Gastrocnemius medialis (tissue), 4 donors: ENCODE measurements at regions not wholly inside any gene's neighbourhood (a gene's known extent, or its start where the extent isn't known, plus 50 kb on each side); places are given as distances from the start of the nearest gene placed in this dataset.

Source experiments
- ATAC-seq, 2 donors: fragments of 150-250 bp; one replicate each; pipeline ENCODE4 v1.9.1; 2016
- DNase-seq, 2 donors: peaks; one replicate each; pipeline ENCODE4 v3.0.0-alpha.2; 2019
- H3K27ac ChIP-seq, 4 donors: fragments of 200-600 bp; sonication (generic); 1 replicate in 1 of 4; 2 replicates in 3 of 4; pipeline ENCODE4 v1.5.1; 2016 to 2018; ENCODE audit warnings: mild to moderate bottlenecking in 2 of 4, moderate library complexity in 1 of 4
- H3K27me3 ChIP-seq, 3 donors: fragments of 200-600 bp; sonication (generic) in 2 of 3; 1 replicate in 1 of 3; 2 replicates in 2 of 3; pipeline versions ENCODE4 v1.5.1 to v1.6.0; 2016 to 2019; ENCODE audit warnings: mild to moderate bottlenecking in 1 of 3, moderate library complexity in 1 of 3
- H3K36me3 ChIP-seq, 2 donors: fragments of 200-600 bp; sonication (generic) in 1 of 2; one replicate each; pipeline ENCODE4 v1.5.1; 2017 to 2018
- H3K4me1 ChIP-seq, 2 donors: fragments of 200-600 bp; sonication (generic) in 1 of 2; one replicate each; pipeline ENCODE4 v1.5.1; 2016 to 2017; ENCODE audit warnings: mild to moderate bottlenecking in 2 of 2
- H3K4me3 ChIP-seq, 4 donors: fragments of 200-600 bp; sonication (generic) in 3 of 4; 1 replicate in 1 of 4; 2 replicates in 3 of 4; pipeline ENCODE4 v1.5.1; 2016 to 2019; ENCODE audit warnings: mild to moderate bottlenecking in 2 of 4
- H3K9me3 ChIP-seq, 3 donors: fragments of 200-600 bp; sonication (generic) in 2 of 3; 1 replicate in 1 of 3; 2 replicates in 2 of 3; pipeline ENCODE4 v1.5.1; 2016 to 2019
- CTCF ChIP-seq, 5 experiments: fragments of 450-650 bp in 3 of 5; fragments of 200-600 bp in 2 of 5; sonication (generic) in 2 of 5; IDR thresholded peaks in 4 of 5; conservative IDR thresholded peaks in 1 of 5; 1 replicate in 4 of 5; 2 replicates in 1 of 5; pipeline ENCODE4 v1.5.1; 2016 to 2019; ENCODE audit warnings: antibody characterized with exemption in 5 of 5, mild to moderate bottlenecking in 3 of 5, moderate library complexity in 3 of 5
- POLR2A ChIP-seq, 2 donors: fragments of 450-650 bp; IDR thresholded peaks; one replicate each; pipeline ENCODE4 v1.6.1; 2017; ENCODE audit warnings: antibody characterized with exemption in 2 of 2, mild to moderate bottlenecking in 2 of 2, moderate library complexity in 2 of 2
- in situ Hi-C, 4 donors: fragments of 200-750 bp; cut with MboI; loops; one replicate each; pipeline versions ENCODE4 v1.15.0 to v1.8.0; 2017; ENCODE audit warnings: low sequenced_read_pairs in 4 of 4
- intact Hi-C: fragments of 100-400 bp; cut with DNase I; formaldehyde crosslinking; loops from one replicate; pipeline ENCODE4 v1.15.1; 2023; ENCODE audit warnings: low total_unique reads

DNA sequence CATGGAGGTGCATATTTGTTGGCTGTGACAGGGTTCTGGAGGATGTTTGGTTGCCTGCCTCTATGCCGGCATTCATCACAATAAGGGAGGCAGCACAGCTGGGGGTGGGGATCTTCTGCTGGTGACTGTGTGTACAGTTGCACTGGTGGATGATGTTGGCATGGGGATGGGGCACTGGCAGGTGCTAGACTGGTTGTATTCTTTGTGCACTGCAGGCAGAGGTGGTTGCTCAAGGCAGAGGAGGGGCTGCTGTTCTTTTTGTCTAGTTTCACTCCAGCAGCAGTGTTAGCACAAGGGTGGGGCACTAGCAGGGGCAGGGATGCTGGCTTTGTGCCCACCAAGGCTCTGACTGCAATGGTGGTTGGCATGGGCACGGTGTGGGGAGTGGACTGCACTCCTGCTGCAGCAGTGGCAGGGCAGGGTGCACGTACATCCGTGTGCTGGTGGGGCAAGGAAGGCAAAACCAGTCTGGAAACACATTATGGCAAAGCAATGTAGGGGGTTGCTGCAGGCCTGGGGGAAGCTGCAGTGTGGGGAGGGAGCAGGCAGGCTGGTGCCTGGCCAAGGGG, 69.3 kb downstream of the ISOC1 start:
- H3K36me3 ChIP-seq, result no peaks in the 10 kb centered on the region
- in situ Hi-C loops (loop anchor here in 1 of 4 donors (25.0 kb wide), 1 partner anchor 598 kb away; no protein-coding TSS in a partner anchor), intact Hi-C loops (no loop called here)
- H3K4me1 ChIP-seq, result no peaks in the 10 kb centered on the region
- TF ChIP-seq POLR2A (IDR thresholded peaks at IDR 0.05) (no peak), CTCF (IDR thresholded peaks at IDR 0.05 in 4 of 5, conservative IDR thresholded peaks at IDR 0.05 in 1 of 5) (no peak)
- DNase-seq (no peak), ATAC-seq (no peak)
- no peak overlapping the region for H3K27ac ChIP-seq
- H3K4me3 ChIP-seq, result no peak overlapping the region
- no peaks in the 10 kb centered on the region for H3K27me3 ChIP-seq
- H3K9me3 ChIP-seq, result peaks cover 0 to 7% (median 0%) of the 10 kb centered on the region in 3 donors

DNA sequence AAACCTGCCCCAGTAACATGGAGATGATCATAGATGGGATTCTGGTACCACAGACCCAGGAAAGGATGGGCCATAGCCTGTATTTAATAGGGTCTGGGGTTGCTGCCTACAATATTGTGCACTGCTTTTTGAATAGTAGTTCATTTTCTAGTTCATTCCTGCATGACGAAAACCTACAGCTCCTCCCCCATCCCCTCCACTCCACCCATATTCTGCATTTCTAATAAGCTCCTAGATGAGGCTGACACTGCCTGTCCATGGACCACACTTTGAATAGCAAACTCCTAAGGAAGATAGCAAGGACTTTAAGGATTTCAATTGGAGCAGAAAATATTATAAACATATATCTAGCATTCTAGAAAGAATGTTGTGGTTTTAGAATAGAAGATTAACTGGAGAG, 75.5 kb downstream of the ISOC1 start:
- Histone ChIP-seq H3K36me3 (no peaks in the 10 kb centered on the region), H3K27ac (no peak overlapping the region), H3K4me3 (no peak overlapping the region), H3K27me3 (no peaks in the 10 kb centered on the region), H3K9me3 (no peaks in the 10 kb centered on the region), H3K4me1 (no peaks in the 10 kb centered on the region)
- TF ChIP-seq CTCF (IDR thresholded peaks at IDR 0.05 in 4 of 5, conservative IDR thresholded peaks at IDR 0.05 in 1 of 5), result no peak
- TF ChIP-seq POLR2A (IDR thresholded peaks at IDR 0.05), result no peak
- in situ Hi-C loops, result loop anchor here in 2 of 4 donors (10.0 to 25.0 kb wide), 2 partner anchors 592 to 595 kb away; no protein-coding TSS in a partner anchor
- intact Hi-C loops, result loop anchor here (5.0 kb wide), 1 partner anchor 597 kb away; no protein-coding TSS in a partner anchor
- DNase-seq, result no peak
- ATAC-seq, result no peak

- ATAC-seq (no peak), DNase-seq (no peak)
- no peaks in the 10 kb centered on the region for H3K9me3 ChIP-seq
- no peaks in the 10 kb centered on the region for H3K27me3 ChIP-seq
- H3K4me3 ChIP-seq, result no peak overlapping the region
- intact Hi-C loops, result loop anchor here (5.0 kb wide), 1 partner anchor 596 kb away; no protein-coding TSS in a partner anchor
- in situ Hi-C loops, result loop anchor here in 2 of 4 donors (10.0 to 25.0 kb wide), 2 partner anchors 591 to 593 kb away; no protein-coding TSS in a partner anchor
- no peaks in the 10 kb centered on the region for H3K4me1 ChIP-seq
- TF ChIP-seq POLR2A (IDR thresholded peaks at IDR 0.05) (no peak), CTCF (IDR thresholded peaks at IDR 0.05 in 4 of 5, conservative IDR thresholded peaks at IDR 0.05 in 1 of 5) (no peak)
- H3K27ac ChIP-seq, result no peak overlapping the region
- no peaks in the 10 kb centered on the region for H3K36me3 ChIP-seq
Measured at GRCh38 chr5:129171194-129171944, 76.8 kb downstream of the ISOC1 start.

DNA sequence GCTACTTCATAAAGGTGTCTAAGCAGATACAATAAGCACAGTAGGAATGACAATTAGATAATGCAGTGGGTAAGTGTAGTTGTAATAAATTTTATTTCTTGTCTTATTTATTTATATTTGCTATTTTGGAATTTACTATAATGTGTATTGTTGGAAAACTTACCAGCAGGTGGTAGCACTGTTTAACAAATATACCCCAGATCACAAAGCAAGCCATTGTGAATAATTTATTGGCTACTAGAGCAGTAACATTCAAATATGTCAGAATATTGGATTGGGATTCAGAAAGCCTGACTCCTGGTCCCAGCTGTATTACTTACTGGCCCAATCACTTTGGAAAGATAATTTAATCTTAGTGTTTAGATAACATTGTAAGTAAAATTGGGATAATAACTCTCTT, 78.0 kb downstream of the ISOC1 start:
- DNase-seq (no peak), ATAC-seq (no peak)
- no peaks in the 10 kb centered on the region for H3K9me3 ChIP-seq
- no peak overlapping the region for H3K4me3 ChIP-seq
- H3K27ac ChIP-seq, result no peak overlapping the region
- H3K4me1 ChIP-seq, result no peaks in the 10 kb centered on the region
- no peaks in the 10 kb centered on the region for H3K27me3 ChIP-seq
- in situ Hi-C loops (loop anchor here in 2 of 4 donors (10.0 to 25.0 kb wide), 2 partner anchors 590 to 592 kb away; no protein-coding TSS in a partner anchor), intact Hi-C loops (loop anchor here (5.0 kb wide), 1 partner anchor 595 kb away; no protein-coding TSS in a partner anchor)
- H3K36me3 ChIP-seq, result no peaks in the 10 kb centered on the region
- TF ChIP-seq CTCF (IDR thresholded peaks at IDR 0.05 in 4 of 5, conservative IDR thresholded peaks at IDR 0.05 in 1 of 5) (peak in 2 of 5 experiments; percentile 9 to 12), POLR2A (IDR thresholded peaks at IDR 0.05) (no peak)
